8988T (cell line): ENCODE measurements at regions not wholly inside any gene's neighbourhood (a gene's known extent, or its start where the extent isn't known, plus 50 kb on each side); places are given as distances from the start of the nearest gene placed in this dataset.
"Not testable (repeated sequence)": the region's sequence is repeated elsewhere in the genome, so short reads cannot be mapped to it uniquely, and the experiment has no call there.

Experiments
- DNase-seq: peaks from one replicate; pipeline ENCODE4 v3.0.0; 2011

DNA sequence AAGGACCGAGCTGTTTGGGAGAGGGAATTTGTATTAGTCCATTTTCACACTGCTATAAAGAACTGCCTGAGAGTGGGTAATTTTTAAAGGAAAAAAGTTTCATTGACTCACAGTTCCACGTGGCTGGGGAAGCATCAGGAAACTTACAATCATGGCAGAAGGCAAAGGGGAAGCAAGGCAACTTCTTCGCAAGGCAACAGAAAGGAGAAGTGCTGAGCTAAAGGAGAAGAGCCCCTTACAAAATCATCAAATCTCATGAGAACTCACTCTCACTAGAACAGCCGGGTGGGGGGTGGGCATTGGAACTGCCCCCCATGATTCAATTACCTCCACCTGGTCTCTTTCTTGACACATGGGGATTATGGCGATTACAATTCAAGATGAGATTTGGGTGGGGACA is 121.8 kb upstream of the SLC13A1 start:
- not testable (repeated sequence) for DNase-seq

DNA sequence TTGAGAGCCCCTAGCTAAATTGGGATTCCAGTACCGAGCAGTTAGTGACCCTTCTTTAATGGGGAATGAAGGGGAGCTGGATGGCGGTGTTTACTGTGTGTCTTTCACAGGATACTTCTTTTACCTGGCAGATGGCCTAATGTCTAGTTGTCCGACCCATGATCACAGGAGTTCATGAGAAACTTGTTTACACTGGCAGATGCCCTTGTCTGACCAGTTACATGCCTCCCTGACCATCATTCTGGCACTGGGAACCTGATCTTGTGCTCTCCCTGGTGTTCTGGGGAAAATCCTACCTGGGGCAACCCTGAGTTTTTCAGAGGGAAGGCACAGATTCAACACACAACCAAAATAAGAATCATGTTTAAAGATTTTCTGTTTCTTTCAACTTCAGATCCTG is 120.1 kb upstream of the SLC13A1 start:
- no peak for DNase-seq

DNA sequence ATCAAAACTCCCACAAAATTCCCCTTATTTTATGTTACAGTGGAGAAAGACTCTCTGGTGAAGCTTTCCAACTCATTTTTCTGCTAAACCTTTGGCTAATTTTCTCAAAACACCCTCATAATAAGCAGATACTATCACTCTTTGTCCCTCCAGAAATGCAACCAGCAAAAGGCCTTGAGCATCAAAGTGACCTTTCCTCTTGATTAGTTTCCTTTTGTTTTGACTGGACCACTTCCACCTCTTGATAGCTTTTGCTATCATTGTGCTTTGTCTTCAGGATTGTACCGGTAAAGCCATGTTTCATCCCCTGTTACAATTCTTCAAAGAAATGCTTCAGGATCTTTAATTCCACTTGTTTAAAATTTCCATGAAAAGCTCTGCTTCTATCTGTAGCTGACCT is 115.1 kb upstream of the SLC13A1 start:
- DNase-seq = no peak

DNA sequence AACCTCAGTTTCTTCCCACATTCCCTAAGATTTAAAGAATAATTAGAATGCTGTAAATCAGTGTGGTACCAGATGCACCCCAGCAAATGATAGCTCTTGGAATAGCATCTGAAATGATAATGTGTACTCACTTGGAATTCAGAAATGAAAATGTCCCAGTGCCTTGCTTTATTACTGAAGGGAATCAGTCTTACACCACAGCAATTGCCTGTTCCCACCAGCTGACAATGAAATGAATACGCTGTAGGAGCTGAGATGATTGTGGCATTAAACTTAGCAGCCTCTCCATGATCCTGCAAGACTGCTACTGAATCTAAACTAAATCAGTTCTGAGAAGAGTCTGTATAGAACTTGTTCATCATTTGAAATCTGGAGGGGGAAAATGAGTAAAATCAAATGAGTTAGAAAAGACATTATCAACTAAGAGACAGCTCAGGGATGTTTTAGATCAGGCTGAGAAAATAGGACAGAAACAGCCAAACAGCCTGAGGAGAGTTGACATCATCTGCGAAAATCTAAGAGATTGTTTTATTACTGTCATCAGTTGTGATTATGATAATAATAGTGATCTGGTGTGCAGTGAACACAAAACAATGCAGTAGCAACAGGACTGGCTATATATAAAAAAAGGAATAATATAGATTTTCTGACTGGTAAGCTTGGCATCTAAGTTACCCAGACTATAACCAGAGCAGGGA is 108.6 kb upstream of the SLC13A1 start:
- DNase-seq = no peak

DNA sequence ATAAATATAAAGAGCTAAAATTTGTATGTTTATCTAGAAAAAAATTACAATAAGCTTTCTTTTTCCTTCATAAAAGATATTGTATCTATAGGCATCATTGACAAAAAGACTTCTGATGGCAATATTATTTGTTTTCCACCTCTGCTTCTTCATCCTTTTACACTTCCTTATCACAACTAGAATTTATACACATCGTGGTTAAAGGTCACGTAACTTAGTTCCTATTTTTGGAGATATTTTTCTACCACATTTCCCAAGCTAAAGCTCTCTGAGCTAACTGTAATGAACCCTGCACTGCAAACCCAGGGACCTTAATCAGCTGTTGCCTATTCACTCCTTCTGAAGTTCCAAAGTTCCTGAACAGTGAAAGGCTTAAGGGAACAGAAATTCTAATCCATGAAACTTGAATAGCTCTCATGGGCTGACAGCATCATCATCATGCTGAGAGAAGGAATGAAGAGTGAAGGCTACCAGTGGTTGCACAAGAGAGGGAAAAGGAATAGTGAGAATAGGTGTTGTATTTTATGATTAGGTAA is 106.1 kb upstream of the SLC13A1 start:
- DNase-seq = no peak

DNA sequence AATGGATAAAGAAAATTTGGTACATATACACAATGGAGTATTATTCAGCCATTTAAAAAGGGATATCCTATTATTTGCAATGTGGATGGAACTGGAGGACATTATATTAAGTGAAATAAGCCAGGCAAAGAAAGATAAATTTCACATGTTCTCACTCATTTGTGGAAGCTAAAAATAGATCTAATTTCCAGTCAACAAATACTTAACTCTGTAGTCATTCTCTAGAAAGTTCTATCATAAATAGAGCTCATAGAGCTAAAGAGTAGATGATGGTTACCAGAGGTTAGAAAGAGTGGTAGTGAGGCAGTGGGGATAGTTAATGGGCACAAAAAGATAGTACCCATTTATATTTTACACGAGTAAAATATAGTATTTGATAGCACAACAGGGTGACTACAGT is 104.2 kb upstream of the SLC13A1 start:
- DNase-seq = no peak

DNA sequence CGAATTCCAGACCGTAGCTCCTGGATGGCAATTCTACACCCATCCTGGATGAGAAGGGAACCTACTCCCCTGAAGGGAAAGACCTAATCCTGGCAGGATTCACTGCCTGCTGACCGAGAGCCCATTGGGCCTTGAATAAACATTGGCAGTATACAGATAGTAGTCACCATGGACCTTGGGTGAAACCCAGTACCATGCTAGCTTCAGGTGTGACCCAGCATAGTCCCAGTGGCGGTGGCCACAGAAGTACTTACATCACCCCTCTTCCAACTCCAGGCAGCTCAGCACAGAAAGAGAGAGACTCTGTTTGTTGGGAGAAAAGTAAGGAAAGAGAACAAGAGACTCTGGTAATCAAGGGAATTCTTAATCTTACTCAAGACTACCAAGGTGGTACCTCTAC is 97.2 kb upstream of the SLC13A1 start:
- no peak for DNase-seq

DNA sequence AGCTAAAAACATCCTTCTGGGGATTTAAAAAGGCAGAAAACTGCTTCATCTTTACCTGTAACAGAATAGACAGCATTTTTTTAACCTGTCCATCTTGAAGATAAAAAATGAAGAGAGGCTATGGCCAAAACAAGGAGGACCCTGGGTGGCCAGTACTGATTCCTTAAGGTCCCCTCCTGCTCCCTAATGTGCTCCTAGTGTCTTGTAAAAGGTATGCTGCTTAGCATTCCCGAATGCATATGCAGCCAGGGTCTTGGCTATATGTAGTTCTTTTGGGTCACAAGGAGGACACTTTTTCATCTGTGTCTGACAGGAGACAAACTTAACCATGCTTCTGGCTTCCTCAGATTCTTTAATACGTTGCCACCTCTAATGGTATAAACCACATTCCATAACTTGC is 93.9 kb upstream of the SLC13A1 start:
- no peak for DNase-seq

DNA sequence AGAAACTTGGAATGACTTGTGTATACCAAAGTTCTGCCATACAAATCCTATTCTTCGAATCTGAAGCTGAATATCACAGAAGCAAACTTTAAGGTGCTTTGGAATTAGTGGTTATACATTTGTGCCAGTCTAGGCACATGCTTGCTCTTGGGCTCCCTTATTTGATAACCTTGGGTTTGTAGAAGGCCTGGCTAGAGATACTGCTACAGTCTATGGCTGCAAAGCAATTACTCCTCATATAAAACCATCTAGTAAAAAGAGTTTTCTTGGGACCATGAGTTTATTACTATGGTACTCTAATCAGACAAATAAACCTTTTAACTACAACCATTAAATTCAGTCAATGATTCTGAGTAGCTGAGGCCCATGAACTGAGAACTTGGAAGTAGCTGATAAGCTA is 92.5 kb upstream of the SLC13A1 start:
- DNase-seq = no peak

DNA sequence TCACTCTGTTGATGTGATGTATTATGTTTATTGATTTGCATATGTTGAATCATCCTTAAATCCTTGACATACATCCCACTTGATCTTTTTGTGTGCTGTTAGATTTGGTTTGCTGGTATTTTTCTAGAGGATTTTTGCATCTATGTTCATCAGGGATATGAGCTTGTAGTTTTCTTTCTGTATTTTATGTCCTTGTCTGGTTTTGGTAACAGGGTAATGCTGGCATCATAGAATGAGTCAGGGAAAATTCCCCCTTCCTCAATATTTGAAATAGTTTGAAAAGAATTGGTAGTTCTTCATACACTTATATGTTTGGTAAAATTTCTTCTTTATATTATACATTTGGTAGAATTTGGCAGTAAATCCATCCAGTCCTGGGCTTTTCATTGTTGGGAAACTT is 89.4 kb upstream of the SLC13A1 start:
- no peak for DNase-seq

DNA sequence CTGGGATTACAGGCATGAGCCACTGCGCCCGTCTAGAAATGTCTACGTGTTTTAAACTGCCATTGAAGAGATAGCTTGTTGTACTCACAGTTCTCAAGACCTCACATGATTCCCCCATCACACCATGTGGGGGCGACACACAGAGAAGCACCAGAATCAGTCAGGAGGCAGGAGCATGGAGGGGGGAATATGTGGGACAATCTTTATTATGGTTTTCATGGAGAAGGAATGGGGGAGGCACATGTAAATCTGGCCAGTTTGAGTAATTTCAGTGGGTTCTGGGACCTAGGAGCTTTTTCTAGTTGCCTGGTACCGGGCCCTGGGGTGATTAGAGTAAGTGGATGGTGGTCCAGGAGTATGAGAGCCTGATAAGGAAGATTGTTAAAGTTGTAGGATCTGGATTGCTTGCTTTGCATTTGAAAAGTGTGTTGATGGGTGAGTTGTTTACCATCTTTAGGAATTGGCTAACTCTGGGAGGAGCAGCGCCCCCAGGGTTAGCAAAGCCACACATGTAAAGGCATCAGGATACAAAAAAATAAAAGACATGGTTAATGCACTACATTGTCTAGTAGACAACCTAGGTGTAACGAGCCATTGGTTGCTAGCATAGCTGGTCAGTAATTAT is 85.4 kb upstream of the SLC13A1 start:
- no peak for DNase-seq

DNA sequence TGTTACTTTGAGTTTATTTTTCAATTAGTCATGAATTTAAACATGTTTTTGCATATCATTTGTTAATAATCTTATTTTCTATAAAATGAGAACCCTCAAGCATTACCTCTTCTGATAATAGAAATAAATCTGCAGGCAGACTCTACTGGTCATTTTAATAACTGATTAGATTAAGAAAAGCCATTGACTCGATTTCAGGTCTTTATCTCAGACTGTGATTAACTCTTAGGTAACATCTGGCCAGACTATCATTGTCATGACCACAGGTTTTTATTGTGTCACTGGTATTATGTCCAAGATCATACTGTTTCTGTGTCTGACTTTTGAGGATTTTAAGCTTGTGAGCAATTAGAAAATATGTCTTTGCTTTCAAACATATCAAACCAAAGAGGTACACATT is 83.6 kb upstream of the SLC13A1 start:
- DNase-seq = no peak

DNA sequence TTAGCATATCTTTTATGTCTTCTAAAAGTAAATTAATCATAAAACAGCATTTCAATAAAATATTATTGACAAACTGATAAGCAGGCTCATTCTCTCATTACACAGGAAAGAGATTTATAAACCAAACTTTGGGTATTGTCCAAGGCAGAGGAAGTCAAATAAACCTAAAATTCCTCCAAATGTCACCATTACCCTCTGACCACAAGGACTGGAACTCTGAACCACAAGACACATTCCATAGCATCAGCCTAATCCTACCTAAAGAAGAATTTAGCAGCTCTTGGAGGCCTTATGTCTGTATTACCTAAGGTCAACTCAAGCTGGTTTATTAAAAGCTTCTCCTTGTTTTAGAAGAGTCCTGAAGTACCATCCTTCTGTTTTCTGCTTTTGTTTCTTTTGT is 82.4 kb upstream of the SLC13A1 start:
- no peak for DNase-seq

DNA sequence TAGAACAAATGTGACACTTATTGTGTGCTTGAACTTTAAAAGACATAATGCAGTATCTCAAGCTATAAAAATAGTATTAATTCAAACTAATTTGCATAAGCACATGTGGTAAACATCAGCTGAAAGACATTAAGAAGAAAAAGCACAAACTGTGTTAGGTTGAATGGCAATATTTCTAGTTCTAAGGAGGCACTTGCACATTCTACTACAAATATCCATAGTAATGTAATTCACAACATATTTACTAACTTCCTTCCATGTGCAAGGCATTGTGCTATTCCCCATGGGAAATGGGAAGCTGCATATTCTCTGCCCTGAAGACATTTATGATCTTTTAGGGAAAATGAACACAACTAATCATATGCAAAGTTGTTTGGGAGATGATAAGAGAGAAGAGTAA is 80.2 kb upstream of the SLC13A1 start:
- no peak for DNase-seq

DNA sequence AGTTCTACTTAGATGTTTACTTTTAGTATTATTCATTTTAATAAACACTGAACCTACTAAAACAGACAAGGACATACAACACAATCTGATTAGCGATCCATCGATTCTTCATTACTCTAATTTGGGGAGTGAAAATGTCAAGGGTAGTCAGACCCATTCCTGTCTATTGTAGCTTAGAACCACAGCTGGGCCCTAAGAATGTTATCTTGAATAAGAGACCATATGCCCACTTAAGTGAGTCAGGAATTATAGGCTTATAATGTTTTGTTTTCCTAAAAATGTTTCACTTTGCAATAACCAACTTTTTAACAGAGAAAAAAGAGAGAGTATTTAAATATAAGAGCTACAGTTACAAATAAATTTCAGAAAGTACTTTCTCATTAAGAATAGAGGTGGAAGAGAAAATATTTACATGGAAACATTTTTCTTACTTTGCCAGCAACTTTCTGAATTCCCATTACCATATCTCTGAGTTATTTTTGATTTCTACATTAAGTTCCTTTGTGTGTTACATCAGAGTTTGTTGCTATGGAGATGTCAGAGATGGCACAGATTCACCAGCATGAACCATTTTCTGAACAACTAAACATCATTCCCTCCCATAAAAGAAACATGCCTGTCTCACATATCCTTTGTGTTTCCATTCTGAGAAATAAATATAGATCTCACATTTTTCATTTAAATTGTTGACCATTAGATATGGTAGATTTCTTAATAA is 75.4 kb upstream of the SLC13A1 start:
- no peak for DNase-seq

DNA sequence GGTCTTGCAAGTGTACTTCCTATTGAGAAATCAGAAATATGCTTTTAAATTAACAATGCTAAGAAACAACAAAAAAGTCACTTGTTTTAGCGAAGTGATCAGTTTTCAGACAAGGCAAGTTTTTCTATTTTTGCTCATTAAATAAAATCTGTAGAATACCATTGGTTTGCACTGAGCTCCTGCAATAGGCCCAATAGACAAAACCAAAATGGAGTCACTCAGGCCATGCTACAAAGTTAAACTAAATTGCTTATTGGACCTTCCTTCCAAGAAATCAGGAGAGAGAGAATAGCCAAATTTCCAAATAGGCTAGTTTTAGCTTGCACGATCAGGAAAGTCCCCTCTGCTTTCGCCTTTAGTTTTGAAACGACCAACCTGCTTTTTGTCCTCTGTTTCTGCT is 73.4 kb upstream of the SLC13A1 start:
- DNase-seq = no peak

DNA sequence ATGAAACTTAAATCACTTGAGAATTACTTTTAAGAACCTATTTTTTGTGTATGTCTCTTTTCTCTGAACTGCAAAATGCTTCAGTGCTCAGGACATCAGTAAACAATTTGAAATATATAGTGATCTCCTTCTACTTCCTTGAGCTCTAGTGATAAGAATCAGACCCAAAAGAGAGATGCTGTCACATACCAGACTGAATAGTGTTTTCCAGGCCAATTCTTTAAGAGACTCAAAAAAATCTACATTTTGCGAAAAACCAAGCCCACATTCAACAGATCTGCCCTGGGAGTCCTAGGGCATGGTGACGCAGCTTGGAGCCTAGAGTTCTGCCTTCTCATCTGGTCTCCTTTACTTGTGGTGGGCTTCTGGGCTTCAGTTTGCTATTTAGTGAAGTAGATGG is 72.1 kb upstream of the SLC13A1 start:
- no peak for DNase-seq

DNA sequence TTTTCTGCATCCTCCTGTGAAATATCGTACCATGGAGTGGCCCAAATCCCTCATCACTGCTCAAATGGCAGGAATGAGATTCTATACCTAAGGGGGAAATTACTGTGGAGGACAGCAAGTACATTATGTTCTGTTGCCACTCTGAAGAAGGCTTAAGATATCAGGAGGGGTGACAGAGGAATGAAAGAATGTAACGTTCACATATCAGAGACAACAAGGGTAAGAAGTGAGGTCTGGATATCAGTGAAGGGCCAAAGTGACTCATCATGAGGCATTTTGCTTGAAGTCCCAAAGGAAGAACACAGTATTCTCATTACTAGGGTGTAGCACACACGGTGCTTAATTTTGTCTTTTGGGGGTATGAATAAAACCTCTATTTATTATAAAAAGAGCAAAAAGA is 71.5 kb upstream of the SLC13A1 start:
- DNase-seq = no peak

DNA sequence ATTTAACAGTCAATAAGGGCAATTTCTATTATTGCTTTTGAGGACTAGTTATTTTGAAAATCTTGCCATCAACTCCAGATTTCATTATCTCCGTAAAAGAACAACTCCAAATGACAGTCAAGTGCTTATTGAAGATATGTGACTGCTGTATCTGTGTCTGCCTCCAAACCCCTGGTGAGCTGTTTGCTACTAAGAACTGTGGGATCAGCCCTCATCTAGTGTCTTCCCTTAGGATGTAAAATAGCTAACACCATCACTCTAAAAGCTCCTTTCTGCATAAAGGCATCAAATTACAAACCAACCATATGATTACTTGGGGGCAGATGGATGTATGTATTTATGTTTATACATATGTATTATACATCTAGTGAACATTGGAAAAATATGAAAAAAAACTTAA is 70.8 kb upstream of the SLC13A1 start:
- DNase-seq = no peak

DNA sequence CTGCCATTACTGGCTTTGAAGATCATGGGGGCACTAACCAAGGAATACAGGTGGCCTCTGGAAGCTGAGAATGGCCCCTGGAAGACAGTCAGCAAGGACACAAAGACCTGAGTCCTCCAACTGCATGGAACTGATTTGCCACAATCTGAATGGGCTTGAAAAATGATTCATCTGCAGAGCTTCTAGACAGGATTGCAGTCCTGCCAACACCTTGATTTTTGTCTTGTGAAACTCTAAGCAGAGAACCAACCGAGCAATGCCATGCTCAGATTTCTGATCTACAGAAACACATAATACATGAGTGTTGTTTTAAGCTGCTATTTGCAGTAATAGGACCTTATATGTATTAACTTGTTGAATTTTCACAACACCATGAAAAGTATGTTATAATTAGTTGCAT is 66.1 kb upstream of the SLC13A1 start:
- no peak for DNase-seq

DNA sequence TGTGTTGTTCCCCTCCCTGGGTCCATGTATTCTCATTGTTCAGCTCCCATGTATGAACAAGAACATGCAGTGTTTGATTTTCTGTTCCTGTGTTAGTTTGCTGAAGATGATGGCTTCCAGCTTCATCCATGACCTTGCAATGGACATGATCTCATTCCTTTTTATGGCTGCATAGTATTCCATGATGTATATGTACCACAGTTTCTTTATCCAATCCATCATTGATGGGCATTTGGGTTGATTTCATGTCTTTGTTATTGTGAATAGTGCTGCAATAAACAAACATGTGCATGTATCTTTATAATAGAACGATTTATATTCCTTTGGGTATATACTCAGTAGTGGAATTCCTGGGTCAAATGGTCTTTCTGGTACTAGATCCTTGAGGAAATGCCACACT is 65.1 kb upstream of the SLC13A1 start:
- not testable (repeated sequence) for DNase-seq

DNA sequence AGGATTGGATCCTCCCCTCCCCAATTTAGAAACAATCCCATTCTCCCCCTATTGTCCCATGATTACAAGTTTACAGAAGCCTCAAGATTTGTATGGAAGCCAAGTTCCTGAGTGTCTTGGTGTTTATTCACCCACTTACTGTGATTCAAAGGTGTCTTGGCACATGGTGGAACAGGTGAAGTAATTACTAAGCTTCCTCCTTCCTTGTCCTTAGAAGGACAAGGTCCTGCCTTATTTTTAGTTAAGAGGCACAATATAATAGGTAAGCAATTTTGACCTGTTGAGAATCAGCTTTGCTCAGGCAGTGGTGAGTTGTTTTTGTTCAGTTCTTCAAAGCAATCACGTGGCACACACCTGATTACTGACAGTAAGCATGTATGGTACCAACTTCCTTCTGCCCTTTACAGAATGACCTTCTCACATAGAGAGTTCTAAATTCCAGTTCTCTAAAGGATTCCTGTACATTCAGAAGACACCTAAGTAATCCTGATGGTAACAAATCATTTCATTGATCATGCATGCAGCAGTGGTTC is 60.7 kb upstream of the SLC13A1 start:
- DNase-seq = no peak

DNA sequence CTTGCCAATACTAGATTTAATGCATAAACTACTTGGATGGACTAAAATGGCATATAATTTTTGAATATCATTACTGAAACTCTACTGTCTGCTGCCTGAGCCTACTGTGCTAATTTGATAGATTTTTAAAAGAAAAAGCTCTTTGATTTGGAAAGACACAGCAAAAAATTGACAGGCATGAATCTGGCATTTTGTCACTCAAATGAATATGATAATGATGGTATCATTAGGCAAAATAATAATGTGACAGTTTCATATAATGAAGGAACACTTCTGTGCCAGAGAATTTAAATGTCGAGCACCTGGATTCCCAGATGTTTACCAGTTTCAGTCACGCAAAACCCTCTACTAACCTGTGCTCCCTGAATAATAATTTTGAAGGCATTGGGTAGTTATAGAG is 60.0 kb upstream of the SLC13A1 start:
- DNase-seq = no peak
